Activated CD4-positive, alpha-beta T cell treated with anti-CD3 and anti-CD28 coated beads for 4 hours (primary cell): ENCODE measurements at regions not wholly inside any gene's neighbourhood (a gene's known extent, or its start where the extent isn't known, plus 50 kb on each side); places are given as distances from the start of the nearest gene placed in this dataset.

Experiments used
- DNase-seq, 2 donors: peaks; one replicate each; pipeline ENCODE4 v3.0.0-alpha.2; 2020

- no peak for DNase-seq
Observed at GRCh38 chr14:51518280-51518679, 133.4 kb upstream of the FRMD6 start.

GRCh38 chr14:51518711-51519110 lies 133.0 kb upstream of the FRMD6 start:
- DNase-seq: no peak

GRCh38 chr14:51520087-51520486 lies 131.6 kb upstream of the FRMD6 start:
- DNase-seq: no peak

- no peak for DNase-seq
Observed at GRCh38 chr14:51521764-51522163, 129.9 kb upstream of the FRMD6 start.

GRCh38 chr14:51523243-51523642 lies 128.5 kb upstream of the FRMD6 start:
- DNase-seq: no peak

GRCh38 chr14:51525739-51526138 lies 126.0 kb upstream of the FRMD6 start:
- DNase-seq: no peak

GRCh38 chr14:51527073-51527472 lies 124.6 kb upstream of the FRMD6 start:
- no peak for DNase-seq

GRCh38 chr14:51529736-51530135 lies 122.0 kb upstream of the FRMD6 start:
- no peak for DNase-seq

GRCh38 chr14:51533160-51533559 lies 118.5 kb upstream of the FRMD6 start:
- DNase-seq: no peak

- DNase-seq: no peak
Observed at GRCh38 chr14:51533872-51534553, 117.7 kb upstream of the FRMD6 start.

GRCh38 chr14:51534610-51535011 lies 117.1 kb upstream of the FRMD6 start:
- no peak for DNase-seq

- no peak for DNase-seq
Observed at GRCh38 chr14:51535443-51536044, 116.2 kb upstream of the FRMD6 start.

GRCh38 chr14:51538973-51539372 lies 112.7 kb upstream of the FRMD6 start:
- DNase-seq: no peak

GRCh38 chr14:51539571-51540037 lies 112.1 kb upstream of the FRMD6 start:
- no peak for DNase-seq

- DNase-seq: no peak
Observed at GRCh38 chr14:51540364-51540763, 111.3 kb upstream of the FRMD6 start.

GRCh38 chr14:51544471-51544870 lies 107.2 kb upstream of the FRMD6 start:
- DNase-seq: no peak

GRCh38 chr14:51544901-51545300 lies 106.8 kb upstream of the FRMD6 start:
- DNase-seq: no peak

- no peak for DNase-seq
Observed at GRCh38 chr14:51545396-51545795, 106.3 kb upstream of the FRMD6 start.

- DNase-seq: no peak
Observed at GRCh38 chr14:51546099-51546498, 105.6 kb upstream of the FRMD6 start.

GRCh38 chr14:51546603-51547258 lies 105.0 kb upstream of the FRMD6 start:
- no peak for DNase-seq

GRCh38 chr14:51547260-51547659 lies 104.5 kb upstream of the FRMD6 start:
- DNase-seq: no peak

- no peak for DNase-seq
Observed at GRCh38 chr14:51547701-51548100, 104.0 kb upstream of the FRMD6 start.

- no peak for DNase-seq
Observed at GRCh38 chr14:51548187-51548586, 103.5 kb upstream of the FRMD6 start.

GRCh38 chr14:51550636-51551035 lies 101.1 kb upstream of the FRMD6 start:
- no peak for DNase-seq
